ENCODE measurements at regions not wholly inside any gene's neighbourhood (a gene's known extent, or its start where the extent isn't known, plus 50 kb on each side); places are given as distances from the start of the nearest gene placed in this dataset.

DNA sequence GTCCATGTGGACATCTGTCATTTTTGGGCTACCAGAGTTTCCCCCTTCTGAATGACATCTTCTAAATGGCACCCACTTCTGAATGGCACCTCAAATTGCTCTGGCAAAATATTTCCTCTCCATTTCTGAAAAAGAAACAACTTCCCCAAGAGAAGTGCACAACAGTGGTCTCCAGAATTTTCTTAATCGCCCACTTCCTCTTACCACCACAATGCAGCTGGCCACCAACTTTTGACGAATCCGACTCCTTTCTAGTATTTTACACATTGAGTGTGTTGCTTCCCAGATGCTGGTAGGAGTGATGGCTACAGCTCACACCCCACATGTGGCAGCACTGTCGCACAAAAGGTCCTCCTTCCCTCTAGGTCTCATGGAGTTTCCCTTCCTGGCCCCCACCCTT, 216.1 kb downstream of the FOXA2 start:
- no peak for ATAC-seq

DNA sequence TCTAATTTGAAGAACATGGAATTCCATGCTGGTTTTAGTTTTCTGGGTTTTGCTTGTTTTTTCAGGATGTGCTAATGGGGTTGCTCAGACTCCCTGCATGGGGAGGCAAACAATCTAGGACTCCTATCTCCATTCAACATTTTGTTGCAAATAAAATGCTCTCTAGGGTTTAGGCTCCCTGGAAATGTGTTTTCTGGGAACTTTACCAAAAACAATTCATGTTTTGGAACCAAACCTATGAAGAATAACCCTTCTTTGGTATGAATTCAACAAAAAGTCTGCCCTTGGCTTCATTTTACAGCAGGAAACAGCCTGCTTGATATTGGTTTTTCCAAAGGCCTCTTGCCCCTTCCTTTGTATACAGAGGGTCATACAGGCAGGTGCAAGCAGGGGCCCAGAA, 217.7 kb downstream of the FOXA2 start:
- ATAC-seq = no peak

DNA sequence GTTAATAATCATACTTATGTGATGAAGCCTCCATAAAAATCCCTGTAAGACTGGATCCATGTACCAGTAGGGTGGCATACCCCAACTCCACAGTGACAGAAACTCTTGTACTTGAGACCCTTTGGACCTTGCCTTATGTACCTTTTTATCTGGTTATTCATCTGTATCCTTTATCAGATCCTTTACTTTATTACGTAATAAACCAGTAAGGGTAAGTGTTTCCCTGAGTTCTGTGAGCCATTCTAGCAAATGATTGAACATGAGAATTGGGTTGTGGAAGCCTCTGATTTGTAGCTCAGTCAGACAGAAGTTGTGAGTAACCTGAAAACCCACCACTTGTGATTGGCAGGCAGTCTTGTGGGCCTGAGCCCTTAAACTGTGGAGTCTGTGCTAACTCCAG, 229.7 kb downstream of the FOXA2 start:
- no peak for ATAC-seq

- no peak for ATAC-seq
Observed at GRCh38 chr20:22353586-22353985, 230.8 kb downstream of the FOXA2 start.

GRCh38 chr20:22352019-22352418, 232.4 kb downstream of the FOXA2 start:
- ATAC-seq = no peak

DNA sequence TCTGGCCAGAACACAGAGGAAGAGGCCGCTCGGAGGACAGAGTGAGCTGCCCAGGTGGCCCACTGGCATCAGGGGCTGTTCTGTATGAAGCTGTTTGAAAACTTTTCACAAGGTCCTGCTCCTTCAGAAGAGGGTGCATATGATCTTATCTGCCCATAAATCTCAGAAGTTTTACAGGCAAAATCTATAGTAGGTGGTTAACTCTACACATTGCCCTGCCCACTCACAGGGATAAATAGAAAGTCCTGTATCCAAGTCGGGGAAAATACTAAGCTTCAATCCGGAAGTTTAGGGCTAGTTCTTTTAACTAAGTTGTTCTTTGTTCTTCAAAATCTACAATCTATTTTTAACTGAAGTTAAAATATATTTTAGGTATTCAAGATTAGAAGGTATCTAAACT, 233.7 kb downstream of the FOXA2 start:
- ATAC-seq = no peak

DNA sequence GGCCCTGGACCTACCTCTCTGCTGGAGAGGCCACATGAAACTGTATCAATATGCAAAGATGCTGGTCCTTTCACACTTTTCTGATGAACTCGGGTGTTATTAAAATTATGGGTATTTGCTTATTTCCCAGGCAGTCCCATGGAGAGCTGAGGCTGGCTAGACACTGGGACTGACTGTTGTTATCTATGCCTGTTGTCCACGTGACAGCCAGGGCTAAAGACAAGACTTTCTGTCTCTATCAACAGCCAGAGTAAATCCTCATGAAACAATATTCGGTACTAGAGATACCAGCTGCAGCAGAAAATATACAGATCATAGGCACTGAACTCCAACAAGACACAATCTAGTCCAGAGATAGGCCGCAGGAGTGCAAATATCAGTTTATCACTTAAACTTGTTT, 236.4 kb downstream of the FOXA2 start:
- ATAC-seq = no peak

DNA sequence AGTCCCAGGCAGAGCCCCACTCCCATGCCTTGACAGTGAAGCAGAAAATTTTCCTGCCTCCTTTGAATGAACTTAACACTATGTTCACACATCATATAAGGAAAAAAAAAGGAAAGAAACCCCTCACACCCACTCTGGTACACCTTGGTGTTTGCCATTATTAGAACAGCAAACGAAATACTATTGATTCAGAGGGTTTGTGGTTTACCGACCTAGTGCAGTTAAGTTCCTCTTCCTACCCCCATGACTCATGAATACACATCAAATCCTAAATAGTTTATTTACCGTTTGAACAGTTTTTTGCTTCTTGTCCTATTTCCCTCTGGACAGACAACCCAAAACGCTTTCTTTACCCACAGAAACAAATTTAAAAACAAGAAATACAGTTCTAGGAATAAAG, 237.7 kb downstream of the FOXA2 start:
- no peak for ATAC-seq

GRCh38 chr20:22343612-22344011, 240.8 kb downstream of the FOXA2 start:
- no peak for ATAC-seq

DNA sequence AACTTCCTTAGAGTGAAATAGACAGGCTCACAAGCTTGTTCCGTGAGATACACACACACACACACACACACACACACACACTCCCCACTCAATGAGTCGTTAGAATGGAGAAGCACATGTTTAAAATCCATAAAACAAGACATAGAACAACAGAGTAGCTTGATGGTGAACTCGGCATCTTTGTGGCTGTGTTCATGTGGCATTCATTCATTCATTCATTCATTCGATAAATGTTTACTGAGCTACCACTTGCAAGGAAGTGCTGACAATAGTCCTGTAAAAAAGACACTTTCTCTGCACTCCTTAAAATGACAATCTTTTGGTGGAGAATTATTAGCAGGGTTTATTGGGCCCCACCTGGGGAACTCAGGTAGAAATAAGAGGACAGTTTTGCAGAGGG, 242.0 kb downstream of the FOXA2 start:
- ATAC-seq = no peak

DNA sequence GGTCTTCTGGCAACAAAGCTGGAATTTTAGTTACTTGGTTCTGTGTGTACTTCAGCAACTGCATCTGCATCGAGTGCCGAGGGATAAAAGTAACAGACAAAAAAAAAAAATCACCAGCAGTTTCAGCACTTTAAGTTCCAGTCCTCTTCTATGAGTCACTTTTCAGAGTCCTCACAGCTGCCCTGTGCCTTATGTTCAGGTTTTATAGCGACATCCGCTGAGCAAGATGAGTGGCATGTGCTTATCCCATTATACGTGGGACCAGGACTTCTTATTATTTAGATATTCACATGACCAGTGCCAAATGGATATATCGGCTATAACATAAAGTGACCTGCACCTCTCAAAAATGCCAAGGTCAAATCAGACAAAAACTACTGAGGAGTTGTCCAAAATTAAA, 242.9 kb downstream of the FOXA2 start:
- no peak for ATAC-seq

DNA sequence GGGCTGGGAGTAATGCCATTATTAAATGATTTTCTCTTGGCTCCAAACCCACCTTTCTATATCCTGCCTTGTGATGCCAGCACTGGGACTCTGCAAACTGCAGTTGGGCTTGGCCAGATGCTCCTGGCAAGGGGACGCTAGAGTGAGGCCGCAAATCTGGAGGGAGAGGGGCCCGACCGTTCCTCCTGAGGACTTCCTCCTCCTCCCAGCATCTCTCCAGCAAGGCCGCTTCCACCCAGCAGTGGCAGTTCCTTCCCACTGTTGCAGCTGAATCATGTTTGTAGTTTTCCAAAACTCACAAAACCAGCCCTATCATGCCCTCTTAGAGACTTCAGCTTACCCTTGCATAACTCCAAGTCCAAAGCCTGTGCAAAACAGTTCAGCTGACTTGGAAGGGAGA, 244.4 kb downstream of the FOXA2 start:
- peak; percentile 74 for ATAC-seq

GRCh38 chr20:22339091-22339881, 245.1 kb downstream of the FOXA2 start:
- ATAC-seq = peak; percentile 71

DNA sequence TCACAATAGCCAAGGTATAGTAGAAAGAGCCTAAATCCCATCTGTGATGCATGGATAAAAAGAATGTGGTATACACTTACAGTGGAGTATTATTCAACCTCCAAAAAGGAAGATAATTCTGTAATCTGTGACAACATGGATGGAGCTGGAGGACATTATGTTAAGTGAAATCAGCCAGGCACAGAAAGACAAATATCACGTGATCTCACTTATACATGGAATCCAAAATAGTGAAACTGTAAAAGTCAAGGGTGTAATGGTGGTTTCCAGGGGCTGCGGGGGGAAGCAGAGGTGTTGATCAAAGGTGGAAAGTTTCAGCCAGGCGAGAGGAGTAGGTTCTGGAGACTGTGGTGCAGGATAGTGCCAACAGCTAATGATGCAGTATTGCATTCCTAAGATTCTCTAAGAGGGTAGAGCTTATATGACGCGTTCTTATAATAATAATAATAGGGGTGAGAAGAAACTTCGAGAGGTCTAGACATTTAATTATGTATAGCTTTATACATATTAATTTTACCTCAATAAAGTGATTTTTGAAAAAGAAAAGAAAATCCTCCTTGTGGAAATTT, 246.1 kb downstream of the FOXA2 start:
- no peak for ATAC-seq

DNA sequence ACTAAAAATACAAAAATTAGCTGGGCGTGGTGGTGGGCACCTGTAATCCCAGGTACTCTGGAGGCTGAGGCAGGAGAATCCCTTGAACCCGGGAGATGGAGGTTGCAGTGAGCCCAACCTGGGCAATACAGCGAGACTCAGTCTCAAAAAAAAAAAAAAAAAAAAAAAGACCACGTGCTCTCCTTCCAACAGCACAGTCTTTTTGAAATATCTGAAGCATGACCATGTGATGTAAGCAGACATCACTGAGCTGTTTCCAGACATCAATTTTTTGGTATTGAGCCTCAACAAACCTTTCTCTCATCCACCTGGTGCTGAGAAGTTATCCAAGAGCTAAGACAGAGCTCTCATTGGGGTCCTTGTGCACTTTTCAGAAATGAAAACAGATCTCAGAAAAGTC, 249.2 kb downstream of the FOXA2 start:
- ATAC-seq = no peak

DNA sequence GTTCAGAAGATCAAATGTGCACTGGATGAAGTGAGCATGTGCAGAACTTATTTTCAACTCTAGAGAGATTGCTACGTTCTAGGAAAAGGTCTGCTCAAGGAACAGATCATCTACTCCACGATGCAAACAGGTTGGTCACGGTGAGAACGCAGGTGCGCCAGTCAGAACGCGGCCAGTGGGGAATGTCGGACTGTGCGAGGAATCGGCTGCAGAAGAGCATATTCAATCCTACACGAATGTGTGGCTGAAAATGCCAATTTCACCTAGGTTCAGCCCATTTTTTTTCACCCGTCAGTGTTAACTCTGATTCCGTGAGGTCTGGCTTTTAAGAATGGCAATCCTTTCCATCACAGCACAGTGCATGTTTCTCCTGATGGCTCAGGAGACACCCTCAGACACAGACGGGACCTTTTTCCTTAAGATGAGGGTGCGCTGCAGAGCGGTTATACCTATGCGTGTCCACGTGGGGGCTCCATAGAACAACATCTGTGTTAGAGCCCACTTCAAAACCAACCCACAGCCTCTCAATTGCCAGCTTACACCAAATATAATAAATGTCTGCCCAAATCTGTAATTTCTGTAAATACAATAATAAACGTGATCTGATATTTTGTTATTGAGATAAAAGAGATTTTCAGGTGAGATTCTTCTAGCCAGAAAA, 250.4 kb downstream of the FOXA2 start:
- peak; percentile 81 for ATAC-seq

GRCh38 chr20:22324505-22324904, 259.9 kb downstream of the FOXA2 start:
- ATAC-seq = peak; percentile 83

DNA sequence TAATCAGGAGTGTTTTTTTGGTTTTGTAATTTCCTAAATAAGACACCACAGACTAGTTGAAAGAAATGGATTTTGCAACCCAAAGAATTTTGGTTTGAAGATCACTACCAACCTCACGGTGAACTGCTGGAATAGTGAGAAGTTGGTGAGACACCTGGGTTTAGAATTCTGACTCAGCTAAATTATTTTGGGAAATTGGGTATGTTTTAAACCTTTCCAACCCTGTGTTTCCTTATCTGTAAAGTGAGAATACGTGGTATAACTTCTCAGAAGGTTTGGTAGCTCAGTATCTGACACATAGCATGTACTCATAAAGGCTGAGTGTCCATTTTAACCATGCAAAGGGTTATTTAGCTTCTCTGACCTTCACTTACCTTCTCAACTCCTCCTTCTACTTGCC, 261.9 kb downstream of the FOXA2 start:
- ATAC-seq = no peak

GRCh38 chr20:22321191-22321590, 263.2 kb downstream of the FOXA2 start:
- no peak for ATAC-seq

DNA sequence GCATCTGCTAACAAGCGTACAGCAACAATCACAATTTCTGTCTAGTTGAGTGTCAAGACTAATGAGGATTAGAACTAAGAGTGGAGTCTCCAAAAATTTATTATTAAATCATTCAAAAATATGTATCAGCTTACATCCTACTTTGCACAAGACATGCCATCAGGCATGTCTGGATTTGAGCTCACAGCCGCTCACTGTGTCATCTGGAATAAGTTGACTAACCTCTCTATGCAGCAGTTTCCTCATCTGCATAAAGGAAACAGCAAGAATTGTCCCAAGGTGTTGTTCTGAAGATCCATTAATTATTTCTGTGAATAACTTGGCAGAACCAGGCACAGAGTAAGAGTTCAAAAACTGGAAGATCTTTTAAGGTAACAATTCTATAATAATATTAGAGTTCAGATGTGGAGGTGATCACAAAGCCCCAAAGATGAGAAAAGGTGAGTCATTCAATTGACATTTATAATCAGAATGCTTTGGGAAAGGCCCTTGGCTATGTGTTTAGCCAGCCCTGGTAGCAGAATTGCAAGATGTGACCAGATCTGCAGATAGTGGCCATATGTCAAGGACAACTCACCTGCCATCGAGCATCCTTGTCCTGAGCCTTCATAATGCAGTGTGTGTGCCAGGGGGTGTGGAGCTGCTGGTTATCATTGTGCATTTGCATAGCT, 264.0 kb downstream of the FOXA2 start:
- peak; percentile 61 for ATAC-seq

DNA sequence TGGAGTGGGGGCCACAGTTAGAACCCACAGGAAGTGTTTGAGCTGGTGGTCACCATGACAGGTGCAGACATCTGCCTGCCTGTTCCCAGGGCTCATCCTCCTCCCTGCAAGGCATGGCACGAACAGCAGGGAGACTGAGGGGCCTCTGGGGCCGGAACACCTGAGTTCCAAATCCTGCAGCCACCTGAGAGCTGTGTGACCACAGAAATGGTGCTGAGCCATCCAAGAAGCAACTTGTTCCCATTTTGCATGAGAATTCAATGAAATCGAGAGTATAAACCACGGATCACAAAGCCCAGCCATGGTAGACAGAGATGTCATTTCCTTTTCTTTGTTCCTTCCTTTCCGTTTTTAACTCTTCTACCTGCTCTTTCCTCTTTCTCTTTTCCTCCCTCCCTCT, 268.6 kb downstream of the FOXA2 start:
- ATAC-seq = no peak

- ATAC-seq = no peak
Observed at GRCh38 chr20:22315073-22315472, 269.3 kb downstream of the FOXA2 start.

- no peak for ATAC-seq
Observed at GRCh38 chr20:22312744-22313346, 271.5 kb downstream of the FOXA2 start.

Data from esophagus mucosa (tissue), 1 donor.